Panc1 (cell line): ENCODE measurements at regions not wholly inside any gene's neighbourhood (a gene's known extent, or its start where the extent isn't known, plus 50 kb on each side); places are given as distances from the start of the nearest gene placed in this dataset.

ENCODE experiments used
- ATAC-seq: fragments of 200-7000 bp; cut with Tn5 transposase; 2 replicates; pipeline ENCODE4 v1.9.1; 2020; ENCODE audit warnings: mild to moderate bottlenecking, moderate library complexity
- BruUV-seq: library from RNA; stranded (reverse); fragments of 400-500 nt; replicated peaks from 2 replicates; lab custom pipeline; 2021; lab: Mats Ljungman, UMichigan
- CTCF ChIA-PET: fragments of 300-600 bp; sonication (Branson Sonifier 250); formaldehyde crosslinking; loops from one replicate; lab custom pipeline; 2022; ENCODE audit warnings: antibody characterized with exemption; lab: Charles Lee
- POLR2A ChIA-PET: fragments of 300-600 bp; sonication (Branson Sonifier 250); formaldehyde crosslinking; loops from one replicate; lab custom pipeline; 2022; ENCODE audit warnings: antibody characterized with exemption; lab: Charles Lee
- DNase-seq: peaks from one replicate; pipeline ENCODE4 v3.0.0-alpha.2; 2010; ENCODE audit warnings: low read depth, low spot score
- H3K27ac ChIP-seq: 2 replicates; pipeline ENCODE4 v1.5.1; 2011; ENCODE audit warnings: mild to moderate bottlenecking, low read length, inconsistent platforms
- H3K27me3 ChIP-seq: fragments of 200-500 bp; sonication (Bioruptor generic); 2 replicates; pipeline ENCODE4 v1.6.0; 2014; ENCODE audit warnings: low read length, inconsistent platforms; ENCODE audit not compliant: control insufficient read depth, insufficient read depth
- H3K36me3 ChIP-seq: fragments of 200-500 bp; sonication (Bioruptor generic); 2 replicates; pipeline ENCODE4 v1.5.1; 2014; ENCODE audit warnings: inconsistent platforms, mild to moderate bottlenecking, low read length, moderate library complexity; ENCODE audit not compliant: control insufficient read depth, insufficient read depth
- H3K4me1 ChIP-seq: 2 replicates; pipeline ENCODE4 v1.5.1; 2011; ENCODE audit warnings: inconsistent platforms, mild to moderate bottlenecking, low read length, moderate library complexity; ENCODE audit not compliant: control insufficient read depth, insufficient read depth
- H3K4me3 ChIP-seq, 2 experiments: 2 replicates each; pipeline ENCODE4 v1.5.1; 2011 to 2012; ENCODE audit warnings: low read depth in 2 of 2, low read length in 2 of 2, mild to moderate bottlenecking in 2 of 2, inconsistent platforms in 1 of 2, moderate library complexity in 1 of 2
- H3K9me3 ChIP-seq: fragments of 200-500 bp; sonication (Bioruptor generic); 2 replicates; pipeline ENCODE4 v1.5.1; 2014; ENCODE audit warnings: low read depth, mild to moderate bottlenecking, inconsistent platforms, low read length, moderate library complexity; ENCODE audit not compliant: control insufficient read depth, insufficient read depth
- POLR2AphosphoS5 ChIP-seq: IDR thresholded peaks from 2 replicates; pipeline ENCODE4 v1.6.1; 2012; ENCODE audit warnings: mild to moderate bottlenecking, low read depth, low read length, moderate library complexity
- SIN3A ChIP-seq: IDR thresholded peaks from 2 replicates; pipeline ENCODE4 v1.6.1; 2012; ENCODE audit warnings: low read depth, mild to moderate bottlenecking, low read length, moderate library complexity, borderline replicate concordance; ENCODE audit not compliant: insufficient read depth
- TCF7L2 ChIP-seq: IDR thresholded peaks from 2 replicates; pipeline ENCODE4 v1.6.1; 2011; ENCODE audit warnings: mild to moderate bottlenecking, low read depth, low read length, inconsistent platforms
- in situ Hi-C: cut with HindIII; loops from 2 replicates; pipeline ENCODE4 v1.10.0; 2016; ENCODE audit warnings: low sequenced_read_pairs, low pct_unique_long_range_greater_than_20kb
- intact Hi-C: fragments of 100-400 bp; cut with micrococcal nuclease; formaldehyde crosslinking; loops from one replicate; pipeline ENCODE4 v1.10.0; 2022; ENCODE audit not compliant: unreplicated experiment
- TF ChIP-seq, protein P1 (sequence below): fragments of 450-650 bp; IDR thresholded peaks from 2 replicates; pipeline ENCODE4 v1.5.1; 2017; ENCODE audit warnings: mild to moderate bottlenecking
- TF ChIP-seq, protein P2 (sequence below), 2 experiments: IDR thresholded peaks; 2 replicates each; pipeline ENCODE4 v1.6.1; 2011 to 2012; ENCODE audit warnings: low read depth in 2 of 2, control low read depth in 1 of 2, low read length in 1 of 2, mild to moderate bottlenecking in 1 of 2, moderate library complexity in 1 of 2; ENCODE audit not compliant: insufficient read depth in 1 of 2

- Histone ChIP-seq H3K4me3 (no peak overlapping the region), H3K27ac (no peak overlapping the region), H3K4me1 (no peaks in the 10 kb centered on the region), H3K9me3 (no peaks in the 10 kb centered on the region), H3K36me3 (no peaks in the 10 kb centered on the region), H3K27me3 (no peaks in the 10 kb centered on the region; the same call in 1 of the 2 replicates)
- intact Hi-C loops, result no loop called here
- TF ChIP-seq, protein P1, sequence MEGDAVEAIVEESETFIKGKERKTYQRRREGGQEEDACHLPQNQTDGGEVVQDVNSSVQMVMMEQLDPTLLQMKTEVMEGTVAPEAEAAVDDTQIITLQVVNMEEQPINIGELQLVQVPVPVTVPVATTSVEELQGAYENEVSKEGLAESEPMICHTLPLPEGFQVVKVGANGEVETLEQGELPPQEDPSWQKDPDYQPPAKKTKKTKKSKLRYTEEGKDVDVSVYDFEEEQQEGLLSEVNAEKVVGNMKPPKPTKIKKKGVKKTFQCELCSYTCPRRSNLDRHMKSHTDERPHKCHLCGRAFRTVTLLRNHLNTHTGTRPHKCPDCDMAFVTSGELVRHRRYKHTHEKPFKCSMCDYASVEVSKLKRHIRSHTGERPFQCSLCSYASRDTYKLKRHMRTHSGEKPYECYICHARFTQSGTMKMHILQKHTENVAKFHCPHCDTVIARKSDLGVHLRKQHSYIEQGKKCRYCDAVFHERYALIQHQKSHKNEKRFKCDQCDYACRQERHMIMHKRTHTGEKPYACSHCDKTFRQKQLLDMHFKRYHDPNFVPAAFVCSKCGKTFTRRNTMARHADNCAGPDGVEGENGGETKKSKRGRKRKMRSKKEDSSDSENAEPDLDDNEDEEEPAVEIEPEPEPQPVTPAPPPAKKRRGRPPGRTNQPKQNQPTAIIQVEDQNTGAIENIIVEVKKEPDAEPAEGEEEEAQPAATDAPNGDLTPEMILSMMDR, result no peak
- no peak for TF ChIP-seq SIN3A
- TF ChIP-seq, protein P2, sequence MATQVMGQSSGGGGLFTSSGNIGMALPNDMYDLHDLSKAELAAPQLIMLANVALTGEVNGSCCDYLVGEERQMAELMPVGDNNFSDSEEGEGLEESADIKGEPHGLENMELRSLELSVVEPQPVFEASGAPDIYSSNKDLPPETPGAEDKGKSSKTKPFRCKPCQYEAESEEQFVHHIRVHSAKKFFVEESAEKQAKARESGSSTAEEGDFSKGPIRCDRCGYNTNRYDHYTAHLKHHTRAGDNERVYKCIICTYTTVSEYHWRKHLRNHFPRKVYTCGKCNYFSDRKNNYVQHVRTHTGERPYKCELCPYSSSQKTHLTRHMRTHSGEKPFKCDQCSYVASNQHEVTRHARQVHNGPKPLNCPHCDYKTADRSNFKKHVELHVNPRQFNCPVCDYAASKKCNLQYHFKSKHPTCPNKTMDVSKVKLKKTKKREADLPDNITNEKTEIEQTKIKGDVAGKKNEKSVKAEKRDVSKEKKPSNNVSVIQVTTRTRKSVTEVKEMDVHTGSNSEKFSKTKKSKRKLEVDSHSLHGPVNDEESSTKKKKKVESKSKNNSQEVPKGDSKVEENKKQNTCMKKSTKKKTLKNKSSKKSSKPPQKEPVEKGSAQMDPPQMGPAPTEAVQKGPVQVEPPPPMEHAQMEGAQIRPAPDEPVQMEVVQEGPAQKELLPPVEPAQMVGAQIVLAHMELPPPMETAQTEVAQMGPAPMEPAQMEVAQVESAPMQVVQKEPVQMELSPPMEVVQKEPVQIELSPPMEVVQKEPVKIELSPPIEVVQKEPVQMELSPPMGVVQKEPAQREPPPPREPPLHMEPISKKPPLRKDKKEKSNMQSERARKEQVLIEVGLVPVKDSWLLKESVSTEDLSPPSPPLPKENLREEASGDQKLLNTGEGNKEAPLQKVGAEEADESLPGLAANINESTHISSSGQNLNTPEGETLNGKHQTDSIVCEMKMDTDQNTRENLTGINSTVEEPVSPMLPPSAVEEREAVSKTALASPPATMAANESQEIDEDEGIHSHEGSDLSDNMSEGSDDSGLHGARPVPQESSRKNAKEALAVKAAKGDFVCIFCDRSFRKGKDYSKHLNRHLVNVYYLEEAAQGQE (IDR thresholded peaks at IDR 0.05; ENCODE audit: insufficient read depth in 1 of 2, low read depth in 2 of 2, low read length in 1 of 2), result no peak
- no peak for TF ChIP-seq POLR2AphosphoS5
- TF ChIP-seq TCF7L2, result no peak
- DNase-seq, result no peak
- ChIA-PET CTCF (no interaction called here), POLR2A (no interaction called here)
- no TSS peak for BruUV-seq
- ATAC-seq, result no peak
- in situ Hi-C loops, result no loop called here
Measured at GRCh38 chr13:112215871-112216270, 148.9 kb downstream of the SOX1 start.

- ChIA-PET CTCF (no interaction called here), POLR2A (no interaction called here)
- no peak overlapping the region for H3K4me3 ChIP-seq
- H3K27ac ChIP-seq, result no peak overlapping the region
- BruUV-seq, result no TSS peak
- in situ Hi-C loops, result no loop called here
- H3K9me3 ChIP-seq, result no peaks in the 10 kb centered on the region
- ATAC-seq, result no peak
- no peak for DNase-seq
- no peaks in the 10 kb centered on the region for H3K4me1 ChIP-seq
- H3K27me3 ChIP-seq, result no peaks in the 10 kb centered on the region; the same call in 1 of the 2 replicates
- no peaks in the 10 kb centered on the region for H3K36me3 ChIP-seq
- intact Hi-C loops, result no loop called here
- TF ChIP-seq, protein P1, result no peak
- no peak for TF ChIP-seq SIN3A
- no peak for TF ChIP-seq TCF7L2
- TF ChIP-seq, protein P2 (IDR thresholded peaks at IDR 0.05; ENCODE audit: insufficient read depth in 1 of 2, low read depth in 2 of 2, low read length in 1 of 2), result no peak
- TF ChIP-seq POLR2AphosphoS5, result no peak
Measured at GRCh38 chr13:112217431-112217830, 150.5 kb downstream of the SOX1 start.
